22Rv1 (cell line): ENCODE measurements at regions not wholly inside any gene's neighbourhood (a gene's known extent, or its start where the extent isn't known, plus 50 kb on each side); places are given as distances from the start of the nearest gene placed in this dataset.

Experiments
- CTCF ChIP-seq: fragments of 450-650 bp; IDR thresholded peaks from 2 replicates; pipeline ENCODE4 v1.5.1; 2017; ENCODE audit warnings: mild to moderate bottlenecking
- ZFX ChIP-seq: fragments of 450-650 bp; IDR thresholded peaks from 2 replicates; pipeline ENCODE4 v1.6.1; 2017; ENCODE audit warnings: antibody characterized with exemption, borderline replicate concordance

DNA sequence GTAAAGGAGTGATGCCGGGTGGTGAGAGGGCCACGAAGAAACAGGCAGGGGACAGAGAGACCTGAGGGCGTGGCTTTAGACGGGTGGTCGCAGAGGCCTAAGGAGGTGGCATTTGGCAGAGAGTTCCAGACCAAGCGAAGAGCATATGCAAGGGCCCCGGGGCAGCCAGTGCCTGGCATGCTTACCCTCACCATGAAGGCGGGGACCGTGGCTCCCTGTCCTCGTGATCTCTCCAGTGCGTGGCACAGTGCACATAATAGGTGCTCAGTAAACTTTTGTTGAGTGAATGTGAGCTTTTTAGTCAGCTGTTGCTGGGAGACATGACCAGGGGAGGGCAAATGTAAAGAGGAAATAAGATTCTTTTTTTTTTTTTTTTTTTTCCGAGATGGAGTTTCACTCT, 245.6 kb upstream of the GSE1 start:
- TF ChIP-seq CTCF (no peak), ZFX (no peak)
